Cardiac fibroblast (primary cell): ENCODE measurements at regions not wholly inside any gene's neighbourhood (a gene's known extent, or its start where the extent isn't known, plus 50 kb on each side); places are given as distances from the start of the nearest gene placed in this dataset.

Experiments
- DNase-seq, 2 donors: peaks; one replicate each; pipeline versions ENCODE4 v3.0.0 to v3.0.0-alpha.2; 2010; ENCODE audit warnings: low read depth in 2 of 2
- H3K4me3 ChIP-seq, 2 donors: replicated peaks in 1 of 2; 1 replicate in 1 of 2; 2 replicates in 1 of 2; pipeline ENCODE4 v1.5.1; 2011; ENCODE audit warnings: low read depth in 2 of 2, low read length in 2 of 2, mild to moderate bottlenecking in 2 of 2, moderate library complexity in 1 of 2
- CTCF ChIP-seq: IDR thresholded peaks from one replicate; pipeline ENCODE4 v1.5.1; 2011; ENCODE audit warnings: low read depth, mild to moderate bottlenecking, low read length, inconsistent platforms

- DNase-seq: no peak
- no peak for TF ChIP-seq CTCF
- no peak overlapping the region for H3K4me3 ChIP-seq
Observed at GRCh38 chr2:103754530-103754929, 992.7 kb downstream of the TMEM182 start.

- no peak for DNase-seq
- TF ChIP-seq CTCF: no peak
- H3K4me3 ChIP-seq: no peak overlapping the region
Observed at GRCh38 chr2:103773884-103774283, 1012.1 kb downstream of the TMEM182 start.

GRCh38 chr2:103780088-103780702 is 1018.4 kb downstream of the TMEM182 start:
- TF ChIP-seq CTCF: no peak
- no peak for DNase-seq
- H3K4me3 ChIP-seq: no peak overlapping the region

GRCh38 chr2:103781313-103781712 is 1019.5 kb downstream of the TMEM182 start:
- TF ChIP-seq CTCF: no peak
- H3K4me3 ChIP-seq: no peak overlapping the region
- DNase-seq: no peak

GRCh38 chr2:103784261-103784660 is 1022.4 kb downstream of the TMEM182 start:
- no peak for DNase-seq
- TF ChIP-seq CTCF: no peak
- no peak overlapping the region for H3K4me3 ChIP-seq

GRCh38 chr2:103785432-103785831 is 1023.6 kb downstream of the TMEM182 start:
- no peak for DNase-seq
- H3K4me3 ChIP-seq: no peak overlapping the region
- TF ChIP-seq CTCF: no peak

GRCh38 chr2:103785956-103786355 is 1024.1 kb downstream of the TMEM182 start:
- TF ChIP-seq CTCF: no peak
- no peak for DNase-seq

More at GRCh38 chr2:103785956-103786355, 1024.1 kb downstream of the TMEM182 start:
- no peak overlapping the region for H3K4me3 ChIP-seq
